Activated CD4-positive, alpha-beta T cell treated with anti-CD3 and anti-CD28 coated beads, Interleukin-2, Interleukin-4, amounts not matched to agents 100 ng/mL and 50 ng/mL, durations not matched to agents 16 hours and 8 hours (primary cell): ENCODE measurements at regions not wholly inside any gene's neighbourhood (a gene's known extent, or its start where the extent isn't known, plus 50 kb on each side); places are given as distances from the start of the nearest gene placed in this dataset.

Experiments
- DNase-seq: peaks from one replicate; pipeline ENCODE4 v3.0.0-alpha.2; 2020; ENCODE audit warnings: low spot score

DNA sequence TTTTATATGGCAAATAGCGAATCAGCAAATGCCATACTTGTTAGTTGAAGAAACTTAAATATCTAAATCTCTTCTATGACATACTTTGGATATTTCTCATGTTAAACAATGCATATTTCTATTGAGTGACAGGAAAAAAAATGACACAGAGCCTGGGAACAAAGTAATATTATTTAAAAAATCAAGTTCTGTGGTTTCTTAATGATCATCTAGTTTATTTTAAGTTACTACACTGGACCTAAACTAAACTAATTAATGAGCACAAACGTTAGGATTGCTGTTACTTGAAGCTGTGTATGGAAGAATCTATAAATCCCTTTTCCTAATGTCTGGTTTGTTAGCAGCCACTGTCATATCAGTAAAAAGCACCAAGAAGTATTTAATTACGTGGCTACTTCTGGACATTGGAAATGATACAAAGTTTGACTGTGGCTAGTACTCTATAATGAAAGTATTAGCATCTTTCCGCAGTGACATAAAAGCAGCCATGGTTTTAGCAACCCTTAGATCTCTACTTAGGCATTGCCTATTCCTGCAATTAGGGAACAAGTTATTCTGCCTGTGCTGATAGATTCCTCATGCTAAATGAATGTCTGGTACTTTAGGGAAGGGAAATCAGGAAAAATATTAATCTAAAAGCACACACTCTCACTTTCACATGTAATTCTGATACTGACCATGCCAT is 981.7 kb upstream of the B3GALT2 start:
- no peak for DNase-seq

DNA sequence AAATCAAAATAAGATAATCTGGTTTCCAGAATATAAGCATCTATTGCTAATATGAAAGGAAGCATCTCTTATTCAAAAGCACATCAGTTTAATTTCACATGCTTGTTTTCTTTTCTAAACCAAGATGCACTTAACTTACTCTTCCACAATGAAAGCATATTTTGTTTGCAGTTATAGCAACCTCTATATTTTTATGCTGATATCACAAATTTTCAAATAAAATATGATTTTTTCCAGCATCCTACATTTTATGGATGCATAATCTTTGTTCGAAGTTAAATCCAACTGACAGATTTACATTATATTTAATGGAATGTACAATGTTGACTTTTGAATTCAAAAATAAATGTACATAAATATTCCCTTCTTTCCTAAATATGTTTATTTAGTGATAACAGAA is 978.3 kb upstream of the B3GALT2 start:
- no peak for DNase-seq

DNA sequence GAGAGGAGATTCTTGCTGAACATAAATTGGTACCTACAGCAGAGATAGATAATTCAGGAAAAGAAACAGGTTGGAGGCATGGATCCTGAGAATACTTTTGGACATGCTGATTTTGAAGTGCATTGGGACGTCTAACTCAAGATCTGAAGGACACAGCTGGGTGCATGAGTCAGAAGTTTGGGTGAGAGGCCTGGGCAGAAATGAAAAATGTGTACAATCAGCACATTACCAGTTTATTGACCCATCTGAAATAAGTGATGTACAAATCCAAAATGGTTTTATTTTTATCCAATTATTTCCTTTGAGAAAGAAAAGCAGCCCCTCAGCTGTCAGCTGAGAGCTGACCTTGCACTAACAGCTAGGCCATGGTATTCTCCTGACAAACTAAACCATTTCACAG is 975.2 kb upstream of the B3GALT2 start:
- DNase-seq = no peak

DNA sequence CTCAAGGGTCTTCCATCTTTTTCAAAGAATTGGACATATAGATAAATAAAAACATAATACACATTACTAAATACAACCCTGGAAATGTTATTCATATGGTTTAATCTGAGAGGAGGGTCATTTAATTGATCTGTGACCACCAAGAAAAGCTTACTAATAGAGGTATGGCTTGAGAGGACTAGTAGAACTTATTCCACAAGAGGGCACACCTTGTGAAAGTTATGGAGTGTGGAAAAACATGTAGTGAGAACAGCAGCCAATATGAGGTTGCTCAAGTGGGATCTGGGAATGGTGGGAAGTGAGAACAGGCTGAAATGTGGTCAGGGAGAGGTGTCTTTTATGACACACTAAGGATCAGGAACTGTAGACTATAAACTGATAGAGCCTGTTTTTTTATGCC is 973.5 kb upstream of the B3GALT2 start:
- no peak for DNase-seq

DNA sequence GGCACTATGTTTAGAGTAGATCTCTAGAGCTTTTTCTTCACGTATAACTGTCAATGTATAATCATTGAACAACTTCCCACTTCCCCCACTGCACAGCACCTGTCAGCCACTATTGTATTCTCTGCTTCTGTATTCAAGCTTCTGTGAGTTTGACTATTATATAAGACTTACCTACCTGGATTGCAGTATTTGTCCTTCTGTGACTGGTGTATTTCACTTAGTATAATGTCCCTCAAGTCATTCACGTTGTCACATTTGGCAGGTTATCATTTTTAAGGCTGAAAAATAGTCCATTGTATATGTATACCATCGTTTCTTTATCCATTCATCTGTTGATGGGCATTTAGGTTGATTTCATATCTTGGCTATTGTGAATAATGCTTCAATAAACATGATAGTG is 969.5 kb upstream of the B3GALT2 start:
- DNase-seq = no peak

DNA sequence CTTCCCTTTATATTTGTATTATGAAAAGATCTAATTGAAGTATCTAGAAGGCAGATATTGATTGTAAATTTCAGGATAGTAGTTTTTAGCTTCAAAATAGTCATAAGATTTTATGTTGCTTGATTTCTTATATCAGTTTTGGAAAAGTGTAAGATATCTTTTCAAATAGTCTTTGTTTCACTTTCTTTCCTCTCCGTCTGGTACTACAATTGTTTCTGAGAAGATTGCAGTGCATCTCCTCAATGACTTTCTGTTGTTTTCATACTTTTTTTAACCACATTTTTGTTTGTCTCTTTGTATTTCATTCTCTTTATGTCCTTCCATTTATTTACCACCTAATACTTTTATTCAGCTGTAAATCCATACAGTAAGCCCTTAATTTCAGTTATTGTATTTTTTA is 964.6 kb upstream of the B3GALT2 start:
- no peak for DNase-seq

DNA sequence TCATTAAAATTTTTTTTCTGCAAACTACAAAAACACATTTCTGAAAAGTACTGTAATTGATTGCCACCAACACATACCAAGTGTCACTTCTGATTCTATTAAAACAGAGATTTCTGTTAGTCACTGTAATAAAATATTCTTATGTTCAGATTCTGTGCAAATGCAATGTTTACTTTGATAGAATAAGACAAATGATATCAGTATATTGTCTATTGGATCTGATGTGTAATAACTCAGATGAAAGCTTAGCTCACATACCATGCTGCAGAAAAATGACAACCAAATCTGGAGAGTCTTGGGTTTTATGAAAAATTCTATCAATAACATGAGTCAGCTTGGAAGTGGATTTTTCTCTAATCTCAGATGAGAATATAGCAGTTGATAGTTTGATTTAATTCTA is 963.8 kb upstream of the B3GALT2 start:
- DNase-seq = no peak

DNA sequence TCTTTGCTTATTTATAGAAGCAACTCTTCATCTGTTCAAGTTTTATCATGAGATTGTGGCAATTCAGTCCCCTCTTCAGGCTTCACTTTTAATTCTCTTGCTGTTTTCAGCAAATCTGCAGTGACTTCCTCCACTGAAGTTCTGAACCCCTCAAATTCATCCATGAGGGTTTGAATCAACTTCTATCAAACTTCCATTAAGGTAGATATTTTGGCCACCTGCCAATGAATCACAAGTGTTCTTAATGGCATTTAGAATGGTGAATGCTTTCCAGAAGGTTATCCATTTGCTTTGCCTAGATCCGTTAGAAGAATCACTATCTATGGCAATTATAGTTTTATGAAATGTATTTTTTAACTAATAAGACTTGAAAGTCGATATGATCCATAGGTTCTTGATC is 946.7 kb upstream of the B3GALT2 start:
- no peak for DNase-seq

DNA sequence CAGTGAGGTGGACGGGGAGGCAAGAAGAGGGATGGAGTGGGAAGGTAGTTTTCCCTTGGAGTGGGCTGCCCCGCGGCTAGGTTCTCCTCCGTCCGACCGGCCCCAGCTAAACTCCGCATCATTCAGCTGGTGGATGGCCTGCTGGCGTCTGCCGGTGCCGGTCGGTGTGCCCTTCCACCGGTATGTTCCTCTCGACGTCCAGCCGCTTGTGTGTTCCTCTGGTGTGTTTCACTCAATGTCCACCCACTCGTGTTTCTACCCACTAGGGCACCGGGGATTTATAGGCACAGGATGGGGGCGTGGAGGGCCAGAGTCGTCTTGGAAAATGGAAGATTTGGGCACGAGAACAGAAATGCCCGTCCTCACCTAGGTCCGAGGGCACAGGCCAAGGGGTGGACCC is 931.7 kb upstream of the B3GALT2 start:
- no peak for DNase-seq

DNA sequence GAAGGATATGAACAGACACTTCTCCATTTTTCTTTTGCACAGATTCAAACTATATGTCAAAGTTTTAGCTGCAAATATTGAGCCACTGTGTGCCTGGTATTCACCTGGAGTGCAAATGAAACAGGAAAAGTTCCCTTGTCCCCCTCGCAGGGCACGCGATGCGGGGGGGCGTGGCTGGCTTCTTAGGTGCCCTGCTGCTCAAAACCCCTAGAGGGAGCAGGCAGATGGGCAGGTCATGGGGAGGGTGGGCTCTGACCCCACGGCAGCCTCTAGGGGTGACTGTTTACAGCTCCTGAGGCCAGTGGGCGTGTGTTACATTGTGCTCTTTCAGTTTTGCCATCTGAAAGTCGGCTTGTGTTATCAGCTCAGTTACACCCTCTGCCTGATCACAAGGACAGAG is 931.2 kb upstream of the B3GALT2 start:
- DNase-seq = no peak

DNA sequence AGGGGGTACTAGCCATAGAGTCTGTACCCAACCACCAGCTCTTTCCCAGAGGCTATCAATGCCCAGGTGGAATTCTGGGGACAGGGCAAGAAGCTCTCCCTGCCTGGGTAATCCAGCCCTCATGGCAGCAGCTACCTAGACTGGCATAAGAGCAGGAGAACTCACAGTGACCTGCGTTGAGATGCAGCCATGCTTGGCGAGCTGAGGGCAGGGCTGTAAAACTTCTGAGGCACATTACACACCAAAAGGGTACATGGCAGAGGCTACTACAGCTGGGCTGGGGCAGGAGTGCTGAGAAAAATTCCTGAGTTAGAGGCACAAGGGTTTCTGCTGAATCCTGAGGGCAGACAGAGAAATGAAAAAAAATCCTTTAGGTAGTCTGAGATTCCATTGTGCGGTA is 927.9 kb upstream of the B3GALT2 start:
- DNase-seq = no peak

DNA sequence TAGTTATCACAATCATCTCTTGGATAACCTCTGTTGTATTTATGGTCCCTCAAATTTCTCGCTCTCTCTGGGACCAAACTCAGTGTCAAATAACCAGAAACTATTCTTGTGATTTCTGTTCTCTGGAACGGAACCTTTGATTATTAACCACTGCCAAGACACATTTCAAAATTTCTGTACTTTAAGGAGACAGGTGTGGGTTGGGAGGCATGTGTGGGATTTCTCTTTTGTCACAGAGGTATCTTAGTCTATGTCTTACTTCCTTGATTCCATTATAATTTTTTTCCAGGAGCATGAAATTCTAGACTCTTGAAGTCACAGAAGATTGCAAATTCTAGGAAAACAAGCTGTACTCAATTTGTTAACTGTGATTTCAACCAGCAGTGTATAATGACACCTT is 919.0 kb upstream of the B3GALT2 start:
- no peak for DNase-seq

DNA sequence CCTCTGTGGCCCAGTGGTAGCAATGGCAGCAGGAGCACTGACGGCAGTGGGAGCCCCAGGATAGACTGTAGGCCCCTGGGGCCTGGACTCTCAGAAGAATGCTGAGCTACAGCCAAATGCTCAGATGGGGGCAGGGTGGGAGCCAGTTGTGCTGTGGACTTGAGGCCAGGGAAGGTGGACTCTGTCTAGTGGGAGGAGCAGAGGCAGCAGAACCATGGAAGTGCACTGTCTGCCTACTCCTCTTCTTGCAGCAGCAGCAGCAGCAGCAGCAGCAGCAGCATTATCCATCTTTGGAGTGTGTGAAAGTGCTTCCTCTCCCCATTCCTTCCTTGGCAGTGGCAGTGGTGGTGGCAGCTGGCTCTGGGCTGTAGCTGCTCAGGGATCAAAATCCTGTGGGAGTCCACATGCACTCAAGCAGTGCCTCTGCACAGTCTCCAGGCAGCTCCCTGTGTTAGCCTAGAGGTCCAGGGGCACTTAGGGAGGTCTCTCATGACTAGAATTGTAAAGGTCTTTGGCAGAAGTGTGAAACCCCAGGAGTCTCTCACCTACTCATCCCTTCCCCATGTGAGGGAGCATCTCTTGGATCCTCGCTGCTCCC is 917.9 kb upstream of the B3GALT2 start:
- DNase-seq = no peak

DNA sequence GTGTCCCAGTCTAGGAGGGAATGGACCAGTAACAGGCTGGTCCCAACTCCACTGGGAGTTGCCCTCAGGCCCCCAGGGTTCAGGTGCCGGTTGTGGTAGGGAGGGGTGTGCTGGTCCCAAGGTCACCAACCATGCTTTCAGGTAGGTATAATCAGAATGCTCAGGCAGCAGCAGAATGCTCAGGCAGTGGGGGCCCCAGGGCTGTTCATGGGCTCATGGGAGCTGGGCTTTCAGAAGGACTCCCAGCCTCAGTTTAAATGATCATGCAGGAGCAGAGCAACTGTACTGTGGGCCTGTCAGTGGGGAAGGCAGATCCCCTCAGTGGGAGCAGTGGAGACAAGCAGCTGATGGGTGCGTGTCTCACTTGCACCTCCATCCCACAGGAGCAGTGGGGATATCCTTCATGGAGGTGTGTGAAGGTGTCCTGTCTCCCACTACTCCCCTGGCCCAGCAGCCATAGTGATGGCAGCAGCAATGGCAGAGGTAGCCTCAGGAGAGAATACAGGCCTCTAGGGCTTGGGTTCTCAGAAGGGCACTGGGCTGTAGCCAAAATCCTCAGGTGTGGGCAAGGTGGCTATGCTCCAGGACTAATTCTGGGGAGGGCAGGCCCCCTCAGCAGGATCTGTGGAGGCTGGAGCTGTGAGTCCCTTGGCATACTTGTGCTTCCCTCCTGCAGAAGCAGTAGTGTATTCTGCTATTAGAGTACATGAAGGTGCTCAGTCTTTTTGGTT is 917.3 kb upstream of the B3GALT2 start:
- no peak for DNase-seq

DNA sequence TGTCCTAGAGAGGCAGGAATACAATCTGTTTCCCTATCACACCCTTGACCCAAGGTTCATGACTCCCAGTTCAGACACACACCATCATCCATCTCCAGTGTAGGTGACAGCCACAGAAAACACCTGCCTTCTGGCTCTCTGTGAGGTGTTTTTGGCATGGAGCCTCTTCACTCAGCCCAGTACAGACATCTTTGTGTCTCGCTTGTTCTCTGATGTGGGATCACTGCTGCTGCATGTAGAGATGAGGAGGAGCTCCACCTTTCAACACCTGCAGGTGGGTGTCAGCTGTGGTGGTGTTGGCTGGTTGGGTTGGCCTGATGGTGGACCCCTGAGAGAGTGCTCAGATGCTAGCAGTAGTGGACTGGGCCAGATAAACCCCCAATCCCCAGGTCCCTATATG is 916.7 kb upstream of the B3GALT2 start:
- no peak for DNase-seq

DNA sequence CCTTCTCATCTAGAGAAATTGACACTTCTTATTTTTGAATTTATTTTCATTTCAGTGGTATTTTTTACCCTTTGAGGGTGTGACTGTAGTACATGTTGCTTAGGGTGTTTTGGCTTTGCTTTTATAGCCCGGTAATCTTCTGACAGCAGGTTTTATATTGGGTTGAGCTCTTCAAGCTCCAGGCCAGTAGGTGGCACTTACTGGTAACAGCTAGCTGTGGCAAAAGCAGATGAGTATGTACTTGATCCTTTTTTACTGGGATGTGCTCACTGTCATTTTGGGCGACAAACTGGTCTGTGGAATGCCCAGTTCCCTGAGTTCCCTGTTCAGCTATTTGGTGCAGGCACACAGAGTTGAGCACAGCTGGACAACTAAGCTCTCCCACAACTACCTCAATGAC is 916.2 kb upstream of the B3GALT2 start:
- DNase-seq = no peak

DNA sequence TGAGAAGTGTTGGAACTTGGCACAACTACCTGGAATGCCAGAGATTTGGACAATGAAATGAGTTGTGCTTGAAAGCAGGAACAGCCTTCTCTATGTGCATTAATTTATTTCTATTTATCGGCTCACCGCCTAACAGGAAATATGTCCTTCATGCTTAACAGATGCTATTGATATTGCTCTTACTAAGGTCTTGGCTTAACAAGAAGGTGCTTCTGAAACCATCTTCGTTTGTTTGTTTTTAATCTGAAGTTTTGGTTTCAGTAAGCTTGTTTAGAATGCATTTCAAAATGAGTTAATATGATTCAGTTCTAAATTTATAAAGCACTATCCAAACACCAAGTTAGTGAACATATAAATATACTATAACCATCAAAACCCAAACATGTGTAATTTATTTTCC is 898.3 kb upstream of the B3GALT2 start:
- no peak for DNase-seq

DNA sequence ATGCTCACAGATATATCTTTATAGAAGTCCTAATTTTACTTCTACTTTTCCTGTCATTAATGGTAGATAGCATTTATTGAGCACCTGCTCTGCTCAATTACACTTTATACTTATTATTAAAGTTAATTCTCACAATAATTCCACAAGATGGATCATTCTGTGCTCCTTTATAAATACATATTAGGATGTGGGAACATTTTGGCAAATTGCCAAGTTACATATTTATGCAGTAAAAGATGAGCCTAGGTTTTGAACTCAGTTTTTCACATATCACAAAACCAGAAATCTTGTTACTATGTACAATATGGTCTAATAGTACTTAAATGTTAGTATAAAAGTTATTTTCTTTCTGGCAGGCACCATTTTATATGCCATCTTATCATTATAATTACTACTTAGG is 895.0 kb upstream of the B3GALT2 start:
- no peak for DNase-seq

DNA sequence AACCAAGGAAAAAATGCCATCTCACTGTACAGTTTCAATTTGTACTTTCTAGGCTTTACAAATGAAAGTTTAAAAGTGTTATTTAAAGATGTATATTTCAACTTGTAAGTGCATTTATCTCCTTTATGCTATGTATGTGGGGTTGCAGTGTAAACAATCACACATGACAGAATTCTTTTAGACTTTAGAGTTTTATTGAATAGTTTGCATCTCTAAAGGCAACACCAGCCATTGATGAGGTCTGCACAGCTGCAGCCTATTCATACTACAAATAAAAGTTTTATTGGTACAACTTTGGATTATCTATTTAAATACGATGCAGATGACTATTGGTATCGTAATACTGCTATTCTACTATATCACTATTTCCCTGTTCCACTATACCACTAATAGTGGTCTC is 894.4 kb upstream of the B3GALT2 start:
- no peak for DNase-seq

DNA sequence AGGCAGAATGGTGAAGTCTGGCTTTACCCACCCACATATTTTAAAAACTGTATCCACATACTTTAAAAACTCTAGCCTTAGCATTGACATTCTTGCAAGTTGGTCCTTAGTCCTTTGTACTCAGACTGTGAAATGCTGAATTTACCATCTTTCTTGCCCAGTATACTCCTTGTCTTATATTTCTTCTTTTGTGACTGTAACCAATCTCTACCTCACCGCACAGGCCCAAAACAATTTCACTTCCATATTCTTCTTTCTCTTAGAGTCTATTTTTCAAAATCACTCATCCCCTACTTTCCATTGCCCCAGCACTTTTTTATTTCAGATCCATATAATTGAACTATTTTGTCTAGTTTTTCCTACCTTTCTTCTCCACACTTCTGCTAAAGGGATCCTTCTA is 892.4 kb upstream of the B3GALT2 start:
- no peak for DNase-seq

DNA sequence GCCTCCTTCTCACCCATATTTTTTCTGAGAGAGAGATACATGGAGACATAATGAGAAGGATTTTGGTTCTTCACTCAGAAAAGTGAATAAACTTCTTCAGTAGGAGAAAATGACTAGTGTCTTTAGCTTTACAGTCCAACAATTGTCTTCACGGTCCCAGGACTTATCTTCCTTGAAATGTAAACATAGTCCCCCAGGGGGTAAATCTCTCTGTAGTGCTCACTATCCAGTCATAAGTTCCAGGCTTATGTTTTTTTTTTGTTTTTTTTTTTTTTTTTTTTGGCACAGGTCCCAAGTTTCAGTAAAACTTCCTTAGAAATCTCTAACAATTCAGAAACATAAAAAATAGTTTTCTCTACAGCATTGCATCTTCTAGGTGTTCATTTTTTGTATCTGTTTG is 890.2 kb upstream of the B3GALT2 start:
- DNase-seq = no peak

DNA sequence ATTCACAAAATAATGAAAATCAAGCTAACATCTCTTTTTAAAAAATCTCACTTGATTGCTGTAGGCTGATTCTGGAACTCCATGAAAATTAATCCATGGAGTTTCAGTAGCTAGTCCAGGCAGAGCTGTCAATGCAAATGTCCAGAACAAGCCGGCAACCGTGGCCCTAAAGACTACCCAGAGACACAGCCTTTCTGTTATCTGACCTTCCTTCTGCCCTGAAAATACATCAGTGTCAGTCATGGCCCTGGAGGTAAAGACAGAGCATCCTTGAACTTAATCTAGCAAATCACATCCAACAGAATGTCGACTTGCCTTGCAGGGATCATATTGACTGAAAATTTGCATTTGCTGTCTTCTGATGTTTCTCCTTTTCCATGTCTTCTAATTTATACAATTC is 887.4 kb upstream of the B3GALT2 start:
- no peak for DNase-seq

DNA sequence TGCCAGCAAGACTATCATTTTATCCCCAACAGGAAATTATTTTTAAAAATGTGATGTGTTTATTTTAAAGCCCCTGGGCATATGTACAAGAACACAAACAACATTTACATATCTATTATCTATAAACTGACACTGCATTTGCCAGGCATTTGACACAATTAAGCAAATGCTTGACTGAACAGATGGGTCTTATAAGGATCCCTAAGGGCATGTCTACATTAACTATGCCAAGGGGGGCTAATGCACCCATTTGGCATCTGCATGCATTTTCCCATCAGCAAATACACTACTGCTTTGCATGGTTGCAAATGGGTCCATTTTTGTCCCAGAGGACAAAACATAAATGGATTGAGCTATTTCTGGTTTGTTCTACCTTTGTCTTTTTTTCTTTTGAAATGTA is 884.8 kb upstream of the B3GALT2 start:
- no peak for DNase-seq

DNA sequence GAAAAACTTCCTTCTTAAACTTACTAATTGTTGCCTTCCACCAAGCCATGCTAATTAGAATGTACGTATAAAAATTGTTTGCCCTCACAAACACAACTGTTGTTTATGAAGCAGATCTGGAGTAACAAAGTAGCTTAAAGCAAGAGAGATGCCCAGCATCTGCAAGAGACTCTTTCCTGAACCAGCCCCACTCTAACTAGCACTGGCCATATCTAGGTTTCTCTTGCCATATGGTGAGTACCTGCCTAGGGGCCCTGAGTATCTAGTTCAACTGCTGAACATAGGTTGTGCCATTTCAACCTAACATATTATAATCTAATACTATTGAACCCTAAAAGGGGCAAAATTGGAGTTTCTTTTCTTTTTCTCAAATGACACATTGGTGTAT is 883.4 kb upstream of the B3GALT2 start:
- no peak for DNase-seq
